ENCODE measurements at regions not wholly inside any gene's neighbourhood (a gene's known extent, or its start where the extent isn't known, plus 50 kb on each side); places are given as distances from the start of the nearest gene placed in this dataset.

- no peaks in the 10 kb centered on the region for H3K4me1 ChIP-seq (ENCODE audit: control insufficient read depth in 2 of 2, insufficient read depth in 2 of 2, low read length in 1 of 2)
- WGBS, 2 donors: 63 to 72% methylated on average over 2 of the region's 2 CpGs
Observed at GRCh38 chr4:147093206-147093605, 147.5 kb upstream of the TTC29 start.

GRCh38 chr4:147094238-147094637 lies 148.6 kb upstream of the TTC29 start:
- no peaks in the 10 kb centered on the region for H3K4me1 ChIP-seq (ENCODE audit: control insufficient read depth in 2 of 2, insufficient read depth in 2 of 2, low read length in 1 of 2)
- H3K9me3 ChIP-seq (ENCODE audit: control insufficient read depth in 2 of 2, insufficient read depth in 1 of 2, low read depth in 1 of 2, low read length in 1 of 2): no peaks in the 10 kb centered on the region
- H3K27ac ChIP-seq (ENCODE audit: low read depth in 2 of 2, low read length in 1 of 2): no peak overlapping the region
- no peaks in the 10 kb centered on the region for H3K36me3 ChIP-seq (ENCODE audit: control insufficient read depth in 2 of 2, insufficient read depth in 2 of 2, low read length in 1 of 2)
- H3K27me3 ChIP-seq (ENCODE audit: control insufficient read depth in 1 of 2, insufficient read depth in 2 of 2, low read length in 2 of 2): peaks cover 0 to 2% of the 10 kb centered on the region in 2 donors
- no peak overlapping the region for H3K4me3 ChIP-seq (ENCODE audit: low read depth in 1 of 2, low read length in 2 of 2)
- 83 to 93% methylated on average over 2 of the region's 2 CpGs for WGBS, 2 donors

More at GRCh38 chr4:147093206-147093605, 147.5 kb upstream of the TTC29 start:
- Histone ChIP-seq H3K9me3 (ENCODE audit: control insufficient read depth in 2 of 2, insufficient read depth in 1 of 2, low read depth in 1 of 2, low read length in 1 of 2) (no peaks in the 10 kb centered on the region), H3K36me3 (ENCODE audit: control insufficient read depth in 2 of 2, insufficient read depth in 2 of 2, low read length in 1 of 2) (no peaks in the 10 kb centered on the region), H3K27ac (ENCODE audit: low read depth in 2 of 2, low read length in 1 of 2) (no peak overlapping the region), H3K27me3 (ENCODE audit: control insufficient read depth in 1 of 2, insufficient read depth in 2 of 2, low read length in 2 of 2) (peaks cover 0 to 2% of the 10 kb centered on the region in 2 donors), H3K4me3 (ENCODE audit: low read depth in 1 of 2, low read length in 2 of 2) (no peak overlapping the region)

- Histone ChIP-seq H3K4me1 (ENCODE audit: control insufficient read depth in 2 of 2, insufficient read depth in 2 of 2, low read length in 1 of 2) (no peaks in the 10 kb centered on the region), H3K9me3 (ENCODE audit: control insufficient read depth in 2 of 2, insufficient read depth in 1 of 2, low read depth in 1 of 2, low read length in 1 of 2) (no peaks in the 10 kb centered on the region), H3K27me3 (ENCODE audit: control insufficient read depth in 1 of 2, insufficient read depth in 2 of 2, low read length in 2 of 2) (peaks cover 0 to 2% of the 10 kb centered on the region in 2 donors), H3K27ac (ENCODE audit: low read depth in 2 of 2, low read length in 1 of 2) (no peak overlapping the region), H3K4me3 (ENCODE audit: low read depth in 1 of 2, low read length in 2 of 2) (no peak overlapping the region), H3K36me3 (ENCODE audit: control insufficient read depth in 2 of 2, insufficient read depth in 2 of 2, low read length in 1 of 2) (no peaks in the 10 kb centered on the region)
- WGBS, 2 donors: 24 to 28% methylated on average over 6 of the region's 6 CpGs
Observed at GRCh38 chr4:147096667-147097604, 151.3 kb upstream of the TTC29 start.

- Histone ChIP-seq H3K36me3 (ENCODE audit: control insufficient read depth in 2 of 2, insufficient read depth in 2 of 2, low read length in 1 of 2) (no peaks in the 10 kb centered on the region), H3K27me3 (ENCODE audit: control insufficient read depth in 1 of 2, insufficient read depth in 2 of 2, low read length in 2 of 2) (no peaks in the 10 kb centered on the region), H3K4me1 (ENCODE audit: control insufficient read depth in 2 of 2, insufficient read depth in 2 of 2, low read length in 1 of 2) (no peaks in the 10 kb centered on the region), H3K4me3 (ENCODE audit: low read depth in 1 of 2, low read length in 2 of 2) (no peak overlapping the region), H3K9me3 (ENCODE audit: control insufficient read depth in 2 of 2, insufficient read depth in 1 of 2, low read depth in 1 of 2, low read length in 1 of 2) (no peaks in the 10 kb centered on the region), H3K27ac (ENCODE audit: low read depth in 2 of 2, low read length in 1 of 2) (no peak overlapping the region)
- 38 to 42% methylated on average over 2 of the region's 2 CpGs for WGBS, 2 donors
Observed at GRCh38 chr4:147101678-147102077, 156.0 kb upstream of the TTC29 start.

GRCh38 chr4:147102596-147102995 lies 156.9 kb upstream of the TTC29 start:
- Histone ChIP-seq H3K27me3 (ENCODE audit: control insufficient read depth in 1 of 2, insufficient read depth in 2 of 2, low read length in 2 of 2) (no peaks in the 10 kb centered on the region), H3K4me3 (ENCODE audit: low read depth in 1 of 2, low read length in 2 of 2) (no peak overlapping the region), H3K27ac (ENCODE audit: low read depth in 2 of 2, low read length in 1 of 2) (no peak overlapping the region), H3K36me3 (ENCODE audit: control insufficient read depth in 2 of 2, insufficient read depth in 2 of 2, low read length in 1 of 2) (no peaks in the 10 kb centered on the region), H3K4me1 (ENCODE audit: control insufficient read depth in 2 of 2, insufficient read depth in 2 of 2, low read length in 1 of 2) (no peaks in the 10 kb centered on the region), H3K9me3 (ENCODE audit: control insufficient read depth in 2 of 2, insufficient read depth in 1 of 2, low read depth in 1 of 2, low read length in 1 of 2) (no peaks in the 10 kb centered on the region)
- 90 to 95% methylated on average over 1 of the region's 1 CpG for WGBS, 2 donors

GRCh38 chr4:147103403-147103946 lies 157.8 kb upstream of the TTC29 start:
- Histone ChIP-seq H3K4me3 (ENCODE audit: low read depth in 1 of 2, low read length in 2 of 2) (no peak overlapping the region), H3K4me1 (ENCODE audit: control insufficient read depth in 2 of 2, insufficient read depth in 2 of 2, low read length in 1 of 2) (no peaks in the 10 kb centered on the region), H3K9me3 (ENCODE audit: control insufficient read depth in 2 of 2, insufficient read depth in 1 of 2, low read depth in 1 of 2, low read length in 1 of 2) (no peaks in the 10 kb centered on the region), H3K27me3 (ENCODE audit: control insufficient read depth in 1 of 2, insufficient read depth in 2 of 2, low read length in 2 of 2) (no peaks in the 10 kb centered on the region), H3K27ac (ENCODE audit: low read depth in 2 of 2, low read length in 1 of 2) (no peak overlapping the region), H3K36me3 (ENCODE audit: control insufficient read depth in 2 of 2, insufficient read depth in 2 of 2, low read length in 1 of 2) (no peaks in the 10 kb centered on the region)
- 36 to 39% methylated on average over 8 of the region's 8 CpGs for WGBS, 2 donors

- H3K36me3 ChIP-seq (ENCODE audit: control insufficient read depth in 2 of 2, insufficient read depth in 2 of 2, low read length in 1 of 2): no peaks in the 10 kb centered on the region
- H3K27ac ChIP-seq (ENCODE audit: low read depth in 2 of 2, low read length in 1 of 2): no peak overlapping the region
- no peaks in the 10 kb centered on the region for H3K4me1 ChIP-seq (ENCODE audit: control insufficient read depth in 2 of 2, insufficient read depth in 2 of 2, low read length in 1 of 2)
- WGBS, 2 donors: 64 to 81% methylated on average over 2 of the region's 2 CpGs
- no peaks in the 10 kb centered on the region for H3K27me3 ChIP-seq (ENCODE audit: control insufficient read depth in 1 of 2, insufficient read depth in 2 of 2, low read length in 2 of 2)
- H3K9me3 ChIP-seq (ENCODE audit: control insufficient read depth in 2 of 2, insufficient read depth in 1 of 2, low read depth in 1 of 2, low read length in 1 of 2): no peaks in the 10 kb centered on the region
- no peak overlapping the region for H3K4me3 ChIP-seq (ENCODE audit: low read depth in 1 of 2, low read length in 2 of 2)
Observed at GRCh38 chr4:147104768-147105167, 159.1 kb upstream of the TTC29 start.

- no peaks in the 10 kb centered on the region for H3K27me3 ChIP-seq (ENCODE audit: control insufficient read depth in 1 of 2, insufficient read depth in 2 of 2, low read length in 2 of 2)
- H3K4me1 ChIP-seq (ENCODE audit: control insufficient read depth in 2 of 2, insufficient read depth in 2 of 2, low read length in 1 of 2): no peaks in the 10 kb centered on the region
- H3K27ac ChIP-seq (ENCODE audit: low read depth in 2 of 2, low read length in 1 of 2): no peak overlapping the region
- WGBS, 2 donors: 82 to 86% methylated on average over 2 of the region's 2 CpGs
- no peaks in the 10 kb centered on the region for H3K9me3 ChIP-seq (ENCODE audit: control insufficient read depth in 2 of 2, insufficient read depth in 1 of 2, low read depth in 1 of 2, low read length in 1 of 2)
- no peak overlapping the region for H3K4me3 ChIP-seq (ENCODE audit: low read depth in 1 of 2, low read length in 2 of 2)
- no peaks in the 10 kb centered on the region for H3K36me3 ChIP-seq (ENCODE audit: control insufficient read depth in 2 of 2, insufficient read depth in 2 of 2, low read length in 1 of 2)
Observed at GRCh38 chr4:147108409-147108808, 162.7 kb upstream of the TTC29 start.

GRCh38 chr4:147109800-147110199 lies 164.1 kb upstream of the TTC29 start:
- Histone ChIP-seq H3K9me3 (ENCODE audit: control insufficient read depth in 2 of 2, insufficient read depth in 1 of 2, low read depth in 1 of 2, low read length in 1 of 2) (no peaks in the 10 kb centered on the region), H3K4me3 (ENCODE audit: low read depth in 1 of 2, low read length in 2 of 2) (no peak overlapping the region), H3K27ac (ENCODE audit: low read depth in 2 of 2, low read length in 1 of 2) (no peak overlapping the region), H3K27me3 (ENCODE audit: control insufficient read depth in 1 of 2, insufficient read depth in 2 of 2, low read length in 2 of 2) (no peaks in the 10 kb centered on the region), H3K36me3 (ENCODE audit: control insufficient read depth in 2 of 2, insufficient read depth in 2 of 2, low read length in 1 of 2) (no peaks in the 10 kb centered on the region), H3K4me1 (ENCODE audit: control insufficient read depth in 2 of 2, insufficient read depth in 2 of 2, low read length in 1 of 2) (no peaks in the 10 kb centered on the region)
- WGBS, 2 donors: 72 to 86% methylated on average over 1 of the region's 1 CpG

Data from esophagus (tissue), 2 donors.